GM06990 (cell line): ENCODE measurements at regions not wholly inside any gene's neighbourhood (a gene's known extent, or its start where the extent isn't known, plus 50 kb on each side); places are given as distances from the start of the nearest gene placed in this dataset.

Source experiments
- DNase-seq: peaks from one replicate; pipeline ENCODE4 v3.0.0-alpha.2; 2011; ENCODE audit not compliant: insufficient read length; ENCODE audit errors: extremely low read depth
- H3K27me3 ChIP-seq: replicated peaks from 2 replicates; pipeline ENCODE4 v1.6.0; 2011; ENCODE audit warnings: low read length; ENCODE audit not compliant: control insufficient read depth, insufficient read depth
- H3K36me3 ChIP-seq: 2 replicates; pipeline ENCODE4 v1.5.1; 2011; ENCODE audit warnings: low read length; ENCODE audit not compliant: control insufficient read depth, insufficient read depth
- H3K4me3 ChIP-seq: replicated peaks from 2 replicates; pipeline ENCODE4 v1.5.1; 2011; ENCODE audit warnings: low read depth, mild to moderate bottlenecking, control low read depth, low read length
- TF ChIP-seq, protein P1 (sequence below): IDR thresholded peaks from 2 replicates; pipeline ENCODE4 v1.5.1; 2011; ENCODE audit warnings: low read length, control low read depth, mild to moderate bottlenecking, inconsistent platforms; ENCODE audit not compliant: insufficient read depth, poor library complexity, severe bottlenecking

DNA sequence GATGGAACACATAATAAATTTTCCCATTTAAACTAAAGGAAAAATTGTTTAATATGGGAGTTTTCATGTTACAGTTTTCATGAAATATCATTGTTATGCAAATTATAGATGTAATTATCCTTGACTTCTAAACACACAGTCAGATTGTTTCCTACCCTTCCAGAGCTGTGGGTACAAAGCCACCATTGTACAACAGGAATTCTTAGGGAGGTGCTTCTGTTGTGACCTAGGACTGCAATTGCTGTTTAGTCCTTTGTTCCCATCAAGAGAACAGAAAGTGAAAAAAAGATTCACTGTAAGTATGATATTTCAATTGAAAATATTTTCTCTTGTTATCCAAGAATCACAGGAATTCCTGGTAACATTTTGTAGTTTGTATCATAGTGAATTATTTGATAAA, 455.3 kb upstream of the NAALADL2 start:
- Histone ChIP-seq H3K27me3 (no peaks in the 10 kb centered on the region), H3K36me3 (no peaks in the 10 kb centered on the region), H3K4me3 (no peak overlapping the region)
- no peak for DNase-seq
- TF ChIP-seq, protein P1, sequence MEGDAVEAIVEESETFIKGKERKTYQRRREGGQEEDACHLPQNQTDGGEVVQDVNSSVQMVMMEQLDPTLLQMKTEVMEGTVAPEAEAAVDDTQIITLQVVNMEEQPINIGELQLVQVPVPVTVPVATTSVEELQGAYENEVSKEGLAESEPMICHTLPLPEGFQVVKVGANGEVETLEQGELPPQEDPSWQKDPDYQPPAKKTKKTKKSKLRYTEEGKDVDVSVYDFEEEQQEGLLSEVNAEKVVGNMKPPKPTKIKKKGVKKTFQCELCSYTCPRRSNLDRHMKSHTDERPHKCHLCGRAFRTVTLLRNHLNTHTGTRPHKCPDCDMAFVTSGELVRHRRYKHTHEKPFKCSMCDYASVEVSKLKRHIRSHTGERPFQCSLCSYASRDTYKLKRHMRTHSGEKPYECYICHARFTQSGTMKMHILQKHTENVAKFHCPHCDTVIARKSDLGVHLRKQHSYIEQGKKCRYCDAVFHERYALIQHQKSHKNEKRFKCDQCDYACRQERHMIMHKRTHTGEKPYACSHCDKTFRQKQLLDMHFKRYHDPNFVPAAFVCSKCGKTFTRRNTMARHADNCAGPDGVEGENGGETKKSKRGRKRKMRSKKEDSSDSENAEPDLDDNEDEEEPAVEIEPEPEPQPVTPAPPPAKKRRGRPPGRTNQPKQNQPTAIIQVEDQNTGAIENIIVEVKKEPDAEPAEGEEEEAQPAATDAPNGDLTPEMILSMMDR = no peak

DNA sequence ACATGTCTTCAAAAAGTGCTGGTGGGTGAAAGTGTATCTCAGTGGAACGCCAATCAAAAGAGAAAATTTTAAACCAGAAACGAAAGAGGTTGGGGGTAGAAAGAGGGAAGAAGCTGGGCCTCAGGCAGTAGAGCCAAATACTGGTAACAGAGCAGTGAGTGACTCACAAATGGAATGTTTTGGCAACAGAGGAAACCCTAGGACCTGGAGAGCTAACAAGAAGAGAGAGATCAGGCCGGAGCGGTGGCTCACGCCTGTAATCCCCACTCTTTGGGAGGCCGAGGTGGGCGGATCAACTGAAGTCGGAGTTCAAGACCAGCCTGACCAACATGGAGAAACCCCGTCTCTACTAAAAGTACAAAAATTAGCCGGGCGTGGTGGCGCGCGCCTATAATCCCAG, 450.8 kb upstream of the NAALADL2 start:
- Histone ChIP-seq H3K4me3 (no peak overlapping the region), H3K36me3 (no peaks in the 10 kb centered on the region), H3K27me3 (no peaks in the 10 kb centered on the region)
- DNase-seq = no peak
- TF ChIP-seq, protein P1 = no peak

DNA sequence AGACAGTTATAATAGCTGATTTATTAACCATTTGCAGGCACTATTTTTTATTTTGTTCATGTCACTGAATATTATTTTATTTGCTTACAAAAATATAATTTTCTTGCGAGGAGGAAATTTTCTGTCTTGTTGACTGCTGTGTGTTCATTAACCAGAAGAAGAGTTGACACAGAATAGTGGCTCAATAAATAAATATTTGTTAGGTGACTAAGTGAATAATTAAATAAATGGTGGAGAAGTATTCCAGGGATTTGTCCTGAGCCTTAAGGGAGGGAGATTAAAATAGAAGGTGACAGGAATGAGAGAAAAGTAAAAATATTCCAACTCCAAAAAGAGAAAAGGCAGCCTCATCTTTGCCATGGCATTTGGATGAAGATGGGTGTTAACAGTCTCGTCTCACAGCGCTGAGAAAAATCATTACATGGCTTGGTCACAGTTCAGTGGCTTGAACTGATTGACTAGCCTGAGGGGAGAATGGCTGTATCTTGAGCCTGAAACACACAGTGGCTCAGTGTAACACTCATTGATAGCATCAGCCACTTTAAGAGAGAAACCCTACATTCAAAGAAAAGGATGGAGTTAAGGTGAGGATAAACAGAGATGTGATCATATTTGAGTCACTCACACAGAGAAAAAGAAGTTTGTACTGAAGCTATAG, 449.9 kb upstream of the NAALADL2 start:
- Histone ChIP-seq H3K27me3 (no peaks in the 10 kb centered on the region), H3K36me3 (no peaks in the 10 kb centered on the region), H3K4me3 (no peak overlapping the region)
- TF ChIP-seq, protein P1 = no peak
- DNase-seq = no peak

DNA sequence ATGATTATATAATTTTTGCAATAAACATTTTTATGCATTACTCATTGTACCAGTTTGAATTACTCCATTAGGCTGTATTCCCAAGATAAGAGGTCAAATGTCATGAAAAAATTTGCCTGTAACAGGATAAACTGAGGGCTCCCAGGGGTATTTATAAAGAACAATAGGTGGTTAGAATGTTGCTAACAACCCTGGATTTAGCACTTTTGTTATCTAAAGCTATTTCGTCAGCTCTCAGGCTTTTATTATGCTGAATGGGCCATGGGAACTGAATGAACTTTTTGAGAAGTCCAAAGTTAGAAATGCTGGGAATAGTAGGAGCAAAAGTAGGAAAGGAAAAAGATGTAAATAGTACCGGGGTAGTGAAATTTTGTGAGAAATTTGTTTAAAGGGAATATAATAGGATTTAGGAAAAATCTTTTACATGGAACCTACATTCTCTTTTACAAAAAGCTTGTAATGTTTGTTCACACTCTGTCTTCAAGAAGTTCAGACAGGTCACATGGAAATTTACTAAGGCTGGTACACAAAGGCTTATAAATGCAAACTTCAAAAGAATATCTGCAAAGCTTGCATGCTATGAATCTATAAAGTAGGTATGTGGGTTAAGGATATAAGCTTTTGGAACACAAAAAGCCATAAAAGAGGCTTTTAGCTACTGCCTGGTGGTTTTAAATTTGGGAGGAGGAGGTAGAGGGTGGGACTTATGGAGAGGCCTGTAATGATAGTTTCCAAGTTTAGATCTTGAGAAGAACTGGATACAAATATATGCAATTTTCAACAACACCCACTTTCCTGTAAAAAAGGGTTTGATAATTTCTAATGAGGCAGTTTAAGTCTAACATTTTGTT, 445.8 kb upstream of the NAALADL2 start:
- DNase-seq = no peak
- Histone ChIP-seq H3K27me3 (no peaks in the 10 kb centered on the region), H3K36me3 (no peaks in the 10 kb centered on the region), H3K4me3 (no peak overlapping the region)
- TF ChIP-seq, protein P1 = no peak

DNA sequence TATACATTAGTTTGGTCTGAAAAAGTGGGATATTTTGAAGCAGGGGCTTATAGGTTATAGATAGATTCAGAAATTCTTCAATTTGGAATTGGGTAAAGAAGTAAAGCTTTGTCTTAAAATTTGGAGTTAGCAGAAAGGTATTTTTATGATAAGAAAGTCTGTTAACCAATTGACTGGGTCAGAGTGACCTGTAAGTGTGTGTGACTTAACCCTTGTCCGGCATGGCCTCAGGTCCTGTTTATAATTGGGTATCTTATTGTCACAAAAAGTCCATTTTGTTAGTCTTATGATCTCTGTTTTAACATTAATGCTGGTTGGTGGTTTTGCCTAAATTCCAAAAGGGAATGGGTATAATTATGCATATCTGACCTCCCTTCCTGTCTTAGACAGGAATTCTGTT, 444.2 kb upstream of the NAALADL2 start:
- no peaks in the 10 kb centered on the region for H3K27me3 ChIP-seq
- H3K36me3 ChIP-seq = no peaks in the 10 kb centered on the region
- DNase-seq = no peak
- TF ChIP-seq, protein P1 = no peak
- no peak overlapping the region for H3K4me3 ChIP-seq

DNA sequence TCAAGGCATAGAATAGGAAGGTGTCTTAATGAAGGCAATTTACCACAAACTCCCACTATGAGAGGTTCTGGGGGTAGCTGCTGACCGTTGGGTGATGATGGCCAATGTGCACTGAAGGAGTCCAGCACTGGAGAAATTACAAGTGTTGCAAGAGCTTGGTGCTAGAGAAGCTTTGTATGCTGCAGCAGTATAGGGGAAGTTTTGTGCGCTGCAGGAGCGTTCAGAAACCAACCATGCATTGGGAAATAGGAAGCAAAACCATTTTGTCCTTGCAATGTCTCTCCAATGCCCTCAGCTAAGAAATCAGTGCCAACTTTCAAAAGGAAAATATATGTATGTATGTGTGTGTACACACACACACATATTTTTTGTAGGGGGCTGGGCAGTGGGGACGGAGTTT, 441.6 kb upstream of the NAALADL2 start:
- Histone ChIP-seq H3K4me3 (no peak overlapping the region), H3K36me3 (no peaks in the 10 kb centered on the region), H3K27me3 (no peaks in the 10 kb centered on the region)
- TF ChIP-seq, protein P1 = no peak
- no peak for DNase-seq
